Testis (tissue), 2 donors: ENCODE measurements at regions not wholly inside any gene's neighbourhood (a gene's known extent, or its start where the extent isn't known, plus 50 kb on each side); places are given as distances from the start of the nearest gene placed in this dataset.

Source experiments
- DNase-seq: peaks from one replicate; pipeline ENCODE4 v3.0.0-alpha.2; 2019
- H3K27ac ChIP-seq, 2 donors: fragments of 200-600 bp; sonication (generic); one replicate each; pipeline ENCODE4 v1.5.1; 2019
- H3K27me3 ChIP-seq: fragments of 200-600 bp; sonication (generic); one replicate; pipeline ENCODE4 v1.5.1; 2019
- H3K36me3 ChIP-seq: fragments of 200-600 bp; sonication (generic); one replicate; pipeline ENCODE4 v1.5.1; 2017; ENCODE audit warnings: low read depth; ENCODE audit errors: missing control alignments
- H3K4me1 ChIP-seq: fragments of 200-600 bp; sonication (generic); one replicate; pipeline ENCODE4 v1.5.1; 2019
- H3K4me3 ChIP-seq, 2 donors: fragments of 200-600 bp; sonication (generic); one replicate each; pipeline ENCODE4 v1.5.1; 2017 to 2019
- H3K9me3 ChIP-seq: fragments of 200-600 bp; sonication (generic); one replicate; pipeline ENCODE4 v1.5.1; 2017
- CTCF ChIP-seq, 3 experiments: fragments of 450-650 bp in 2 of 3; fragments of 200-600 bp in 1 of 3; sonication (generic) in 1 of 3; IDR thresholded peaks; one replicate each; pipeline ENCODE4 v1.5.1; 2016 to 2019; ENCODE audit warnings: antibody characterized with exemption in 3 of 3, mild to moderate bottlenecking in 2 of 3, moderate library complexity in 1 of 3
- POLR2A ChIP-seq: fragments of 450-650 bp; IDR thresholded peaks from one replicate; pipeline ENCODE4 v1.6.1; 2017; ENCODE audit warnings: antibody characterized with exemption, mild to moderate bottlenecking, moderate library complexity
- WGBS, 2 donors: methylation state at CpG; one replicate each; pipeline ENCODE4 v1.1.5; 2018; 5-methylcytosine and 5-hydroxymethylcytosine counted together
- intact Hi-C: fragments of 100-400 bp; cut with DNase I; formaldehyde crosslinking; loops from one replicate; pipeline ENCODE4 v1.15.1; 2023; ENCODE audit warnings: low total_unique reads

- Histone ChIP-seq H3K9me3 (no peaks in the 10 kb centered on the region), H3K27ac (no peak overlapping the region), H3K4me3 (no peak overlapping the region), H3K27me3 (no peaks in the 10 kb centered on the region), H3K36me3 (no peaks in the 10 kb centered on the region), H3K4me1 (no peaks in the 10 kb centered on the region)
- 94 to 98% methylated on average over 2 of the region's 2 CpGs for WGBS, 2 donors
- intact Hi-C loops, result no loop called here
- TF ChIP-seq CTCF (IDR thresholded peaks at IDR 0.05) (no peak), POLR2A (no peak)
- no peak for DNase-seq
Observed at GRCh38 chr20:40225596-40225995, 463.4 kb downstream of the MAFB start.

- Histone ChIP-seq H3K4me1 (no peaks in the 10 kb centered on the region), H3K36me3 (no peaks in the 10 kb centered on the region), H3K4me3 (no peak overlapping the region), H3K27ac (no peak overlapping the region), H3K27me3 (no peaks in the 10 kb centered on the region), H3K9me3 (no peaks in the 10 kb centered on the region)
- intact Hi-C loops, result no loop called here
- 89 to 95% methylated on average over 3 of the region's 3 CpGs for whole genome bisulfite sequencing, 2 donors
- no peak for TF ChIP-seq POLR2A
- no peak for TF ChIP-seq CTCF (IDR thresholded peaks at IDR 0.05)
- no peak for DNase-seq
Observed at GRCh38 chr20:40223810-40224209, 465.2 kb downstream of the MAFB start.

- WGBS, 2 donors, result 69 to 79% methylated on average over 2 of the region's 2 CpGs
- Histone ChIP-seq H3K9me3 (no peaks in the 10 kb centered on the region), H3K36me3 (no peaks in the 10 kb centered on the region), H3K4me3 (no peak overlapping the region), H3K27ac (no peak overlapping the region), H3K27me3 (no peaks in the 10 kb centered on the region), H3K4me1 (peaks cover 5% of the 10 kb centered on the region)
- no peak for TF ChIP-seq CTCF (IDR thresholded peaks at IDR 0.05)
- TF ChIP-seq POLR2A, result no peak
- intact Hi-C loops, result no loop called here
- DNase-seq, result no peak
Observed at GRCh38 chr20:40218971-40219370, 470.1 kb downstream of the MAFB start.

GRCh38 chr20:40218316-40218969 lies 470.6 kb downstream of the MAFB start:
- H3K27ac ChIP-seq, result no peak overlapping the region
- TF ChIP-seq CTCF (IDR thresholded peaks at IDR 0.05) (no peak), POLR2A (no peak)
- intact Hi-C loops, result no loop called here
- H3K27me3 ChIP-seq, result no peaks in the 10 kb centered on the region
- no peaks in the 10 kb centered on the region for H3K9me3 ChIP-seq
- 65 to 73% methylated on average over 7 of the region's 7 CpGs for WGBS, 2 donors
- no peaks in the 10 kb centered on the region for H3K36me3 ChIP-seq
- H3K4me3 ChIP-seq, result no peak overlapping the region
- H3K4me1 ChIP-seq, result peaks cover 5% of the 10 kb centered on the region
- no peak for DNase-seq

GRCh38 chr20:40207655-40208054 lies 481.4 kb downstream of the MAFB start:
- intact Hi-C loops, result no loop called here
- Histone ChIP-seq H3K36me3 (no peaks in the 10 kb centered on the region), H3K27me3 (no peaks in the 10 kb centered on the region), H3K4me1 (no peaks in the 10 kb centered on the region), H3K4me3 (no peak overlapping the region), H3K9me3 (no peaks in the 10 kb centered on the region), H3K27ac (no peak overlapping the region)
- DNase-seq, result no peak
- TF ChIP-seq POLR2A, result no peak
- TF ChIP-seq CTCF (IDR thresholded peaks at IDR 0.05), result no peak
- 63 to 73% methylated on average over 1 of the region's 1 CpG for WGBS, 2 donors
